Mammary epithelial cell (primary cell): ENCODE measurements at regions not wholly inside any gene's neighbourhood (a gene's known extent, or its start where the extent isn't known, plus 50 kb on each side); places are given as distances from the start of the nearest gene placed in this dataset.

Experiments
- CTCF ChIP-seq, 2 donors: IDR thresholded peaks in 1 of 2; conservative IDR thresholded peaks in 1 of 2; 2 replicates each; pipeline ENCODE4 v1.5.1; 2011 to 2012; ENCODE audit warnings: inconsistent platforms in 2 of 2, low read length in 2 of 2, mild to moderate bottlenecking in 2 of 2, control low read depth in 1 of 2, low read depth in 1 of 2; ENCODE audit not compliant: insufficient read depth in 1 of 2; ENCODE audit errors: extremely low read depth in 1 of 2
- EZH2 ChIP-seq: IDR thresholded peaks from 2 replicates; pipeline ENCODE4 v1.6.1; 2012; ENCODE audit warnings: low read length, inconsistent platforms, borderline replicate concordance

- TF ChIP-seq CTCF (conservative IDR thresholded peaks at IDR 0.05 in 1 of 2, IDR thresholded peaks at IDR 0.05 in 1 of 2; ENCODE audit: extremely low read depth in 1 of 2, insufficient read depth in 1 of 2, low read depth in 1 of 2, low read length in 2 of 2) (no peak), EZH2 (no peak)
Measured at GRCh38 chr2:53173091-53173490, 594.5 kb upstream of the CHAC2 start.
